Mammary epithelial cell (primary cell): ENCODE measurements at regions not wholly inside any gene's neighbourhood (a gene's known extent, or its start where the extent isn't known, plus 50 kb on each side); places are given as distances from the start of the nearest gene placed in this dataset.

Source experiments
- CTCF ChIP-seq, 2 donors: IDR thresholded peaks in 1 of 2; conservative IDR thresholded peaks in 1 of 2; 2 replicates each; pipeline ENCODE4 v1.5.1; 2011 to 2012; ENCODE audit warnings: inconsistent platforms in 2 of 2, low read length in 2 of 2, mild to moderate bottlenecking in 2 of 2, control low read depth in 1 of 2, low read depth in 1 of 2; ENCODE audit not compliant: insufficient read depth in 1 of 2; ENCODE audit errors: extremely low read depth in 1 of 2
- EZH2 ChIP-seq: IDR thresholded peaks from 2 replicates; pipeline ENCODE4 v1.6.1; 2012; ENCODE audit warnings: low read length, inconsistent platforms, borderline replicate concordance

- TF ChIP-seq CTCF (conservative IDR thresholded peaks at IDR 0.05 in 1 of 2, IDR thresholded peaks at IDR 0.05 in 1 of 2; ENCODE audit: extremely low read depth in 1 of 2, insufficient read depth in 1 of 2, low read depth in 1 of 2, low read length in 2 of 2), result no peak
- TF ChIP-seq EZH2, result no peak
Measured at GRCh38 chr14:66081594-66082376, 404.4 kb upstream of the CCDC196 start.
